Right atrium auricular region (tissue), 2 donors: ENCODE measurements at regions not wholly inside any gene's neighbourhood (a gene's known extent, or its start where the extent isn't known, plus 50 kb on each side); places are given as distances from the start of the nearest gene placed in this dataset.

Source experiments
- DNase-seq: peaks from one replicate; pipeline ENCODE4 v3.0.0-alpha.2; 2019; ENCODE audit warnings: low spot score
- H3K27ac ChIP-seq, 2 donors: fragments of 200-600 bp; sonication (generic); 1 replicate in 1 of 2; 2 replicates in 1 of 2; pipeline ENCODE4 v1.5.1; 2016 to 2019
- H3K27me3 ChIP-seq, 2 donors: fragments of 200-600 bp; sonication (generic); one replicate each; pipeline versions ENCODE4 v1.5.1 to v1.6.0; 2017 to 2019
- H3K36me3 ChIP-seq: fragments of 200-600 bp; sonication (generic); one replicate; pipeline ENCODE4 v1.5.1; 2016
- H3K4me1 ChIP-seq, 2 donors: fragments of 200-600 bp; sonication (generic); one replicate each; pipeline versions ENCODE4 v1.5.1 to v1.6.0; 2017 to 2019
- H3K4me3 ChIP-seq, 2 donors: fragments of 200-600 bp; sonication (generic); 1 replicate in 1 of 2; 2 replicates in 1 of 2; pipeline ENCODE4 v1.5.1; 2017 to 2019; ENCODE audit warnings: mild to moderate bottlenecking in 1 of 2, moderate library complexity in 1 of 2
- H3K9me3 ChIP-seq, 2 donors: fragments of 200-600 bp; sonication (generic); one replicate each; pipeline ENCODE4 v1.5.1; 2019
- TF ChIP-seq, protein P1 (sequence below), 2 donors: fragments of 200-600 bp; sonication (generic); IDR thresholded peaks; one replicate each; pipeline ENCODE4 v1.5.1; 2019; ENCODE audit warnings: antibody characterized with exemption in 2 of 2

DNA sequence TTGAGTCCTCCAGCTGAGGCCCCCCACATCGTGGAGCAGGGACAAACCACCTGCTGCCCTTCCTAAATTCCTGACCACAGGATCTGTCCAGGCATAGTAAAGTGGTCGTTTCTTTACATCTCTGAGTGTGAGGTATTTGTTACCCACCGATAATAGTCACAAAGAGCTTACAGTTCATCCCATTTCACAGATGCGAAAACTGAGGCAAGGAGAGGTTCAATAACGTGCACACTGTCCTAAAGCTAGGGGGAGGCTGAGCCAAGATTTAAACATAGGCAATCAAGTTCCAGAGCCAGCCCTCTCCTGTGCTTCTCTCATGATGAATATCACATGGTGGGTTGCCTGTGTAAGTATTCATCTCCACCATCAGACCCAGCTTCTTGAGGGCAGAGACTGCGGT, 135.4 kb downstream of the CCT6B start:
- Histone ChIP-seq H3K27me3 (no peaks in the 10 kb centered on the region), H3K4me3 (no peak overlapping the region), H3K27ac (no peak overlapping the region), H3K4me1 (no peaks in the 10 kb centered on the region), H3K9me3 (no peaks in the 10 kb centered on the region), H3K36me3 (no peaks in the 10 kb centered on the region)
- TF ChIP-seq, protein P1, sequence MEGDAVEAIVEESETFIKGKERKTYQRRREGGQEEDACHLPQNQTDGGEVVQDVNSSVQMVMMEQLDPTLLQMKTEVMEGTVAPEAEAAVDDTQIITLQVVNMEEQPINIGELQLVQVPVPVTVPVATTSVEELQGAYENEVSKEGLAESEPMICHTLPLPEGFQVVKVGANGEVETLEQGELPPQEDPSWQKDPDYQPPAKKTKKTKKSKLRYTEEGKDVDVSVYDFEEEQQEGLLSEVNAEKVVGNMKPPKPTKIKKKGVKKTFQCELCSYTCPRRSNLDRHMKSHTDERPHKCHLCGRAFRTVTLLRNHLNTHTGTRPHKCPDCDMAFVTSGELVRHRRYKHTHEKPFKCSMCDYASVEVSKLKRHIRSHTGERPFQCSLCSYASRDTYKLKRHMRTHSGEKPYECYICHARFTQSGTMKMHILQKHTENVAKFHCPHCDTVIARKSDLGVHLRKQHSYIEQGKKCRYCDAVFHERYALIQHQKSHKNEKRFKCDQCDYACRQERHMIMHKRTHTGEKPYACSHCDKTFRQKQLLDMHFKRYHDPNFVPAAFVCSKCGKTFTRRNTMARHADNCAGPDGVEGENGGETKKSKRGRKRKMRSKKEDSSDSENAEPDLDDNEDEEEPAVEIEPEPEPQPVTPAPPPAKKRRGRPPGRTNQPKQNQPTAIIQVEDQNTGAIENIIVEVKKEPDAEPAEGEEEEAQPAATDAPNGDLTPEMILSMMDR (IDR thresholded peaks at IDR 0.05): no peak
- DNase-seq: no peak

DNA sequence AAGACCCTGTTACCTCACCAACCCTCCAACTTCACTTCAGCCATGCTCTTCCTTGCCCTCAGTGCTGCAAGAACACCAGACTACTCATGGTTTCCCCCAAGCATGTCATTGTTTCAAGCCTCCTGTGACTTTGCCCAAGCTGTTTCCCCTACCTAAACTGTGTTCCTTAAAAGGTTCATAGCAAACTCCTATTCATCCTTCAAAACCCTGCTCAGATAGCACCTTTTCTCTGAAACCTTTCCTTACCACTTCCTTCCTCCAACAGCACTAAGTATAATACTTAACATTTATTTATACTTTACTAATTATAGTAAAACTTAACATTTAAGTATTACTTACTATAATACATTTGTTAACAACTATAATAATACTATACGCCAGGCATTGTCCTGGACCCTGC, 136.2 kb downstream of the CCT6B start:
- Histone ChIP-seq H3K27ac (no peak overlapping the region), H3K9me3 (no peaks in the 10 kb centered on the region), H3K27me3 (no peaks in the 10 kb centered on the region), H3K4me3 (no peak overlapping the region), H3K36me3 (no peaks in the 10 kb centered on the region), H3K4me1 (no peaks in the 10 kb centered on the region)
- TF ChIP-seq, protein P1 (IDR thresholded peaks at IDR 0.05): no peak
- no peak for DNase-seq

DNA sequence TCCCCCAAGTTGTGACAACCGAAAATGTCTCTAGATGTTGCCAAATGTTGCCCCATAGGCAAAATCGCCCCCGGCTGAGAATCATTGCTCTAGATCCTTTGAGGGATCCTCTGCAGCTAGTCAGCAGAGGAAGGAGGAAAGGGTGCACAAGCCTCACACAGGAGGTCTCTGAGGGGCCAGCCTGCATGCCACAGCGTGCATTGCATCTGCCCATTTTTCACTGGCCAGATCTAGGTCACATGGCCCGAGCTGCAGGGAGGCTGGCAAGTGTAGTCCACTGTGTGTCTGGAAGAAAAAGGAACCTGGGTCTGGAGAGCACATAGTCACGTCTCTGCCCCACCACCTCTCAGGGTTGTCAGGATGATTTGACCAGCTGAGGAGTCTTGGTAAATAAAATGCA, 138.2 kb downstream of the CCT6B start:
- TF ChIP-seq, protein P1 (IDR thresholded peaks at IDR 0.05): no peak
- no peaks in the 10 kb centered on the region for H3K9me3 ChIP-seq
- no peaks in the 10 kb centered on the region for H3K36me3 ChIP-seq
- no peak overlapping the region for H3K4me3 ChIP-seq
- H3K4me1 ChIP-seq: no peaks in the 10 kb centered on the region
- peaks cover 0 to 3% of the 10 kb centered on the region in 2 donors for H3K27me3 ChIP-seq
- no peak for DNase-seq
- H3K27ac ChIP-seq: no peak overlapping the region

DNA sequence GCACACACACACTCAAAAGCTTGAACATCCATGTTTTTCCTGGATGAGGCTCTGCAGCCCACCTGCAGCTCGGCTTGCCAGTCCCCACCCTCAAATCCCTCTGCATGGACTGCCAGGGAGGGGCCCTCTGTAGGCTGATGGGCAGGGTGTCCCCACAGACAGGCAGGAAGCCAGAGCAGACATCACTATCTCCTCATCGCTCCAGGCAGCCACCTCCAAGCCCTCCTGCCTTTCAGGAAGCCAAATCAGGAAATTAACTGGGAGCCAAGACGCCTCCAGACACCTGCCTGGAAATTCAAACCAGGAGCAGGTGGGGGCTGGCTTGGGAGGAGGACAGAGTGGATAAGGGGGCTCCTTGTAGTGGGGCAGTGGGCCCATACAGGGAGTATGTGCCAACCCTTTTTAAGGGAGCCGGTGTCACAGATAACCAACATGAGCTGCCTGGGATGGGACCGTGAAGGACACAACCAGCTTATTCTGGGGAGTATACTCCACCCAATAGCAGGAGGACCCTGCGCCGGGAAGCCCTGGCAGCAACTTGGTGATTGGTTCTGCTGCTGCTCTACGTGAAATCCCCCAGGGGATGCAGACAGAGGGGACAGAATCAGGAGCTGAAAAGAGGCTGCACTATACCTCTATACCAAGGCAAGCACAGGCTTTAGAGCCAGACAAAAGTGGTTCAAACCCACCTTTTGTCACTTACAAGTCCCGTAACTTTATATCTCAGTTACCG, 139.1 kb downstream of the CCT6B start:
- H3K4me1 ChIP-seq: no peaks in the 10 kb centered on the region
- no peak for DNase-seq
- TF ChIP-seq, protein P1 (IDR thresholded peaks at IDR 0.05): no peak
- H3K36me3 ChIP-seq: no peaks in the 10 kb centered on the region
- no peak overlapping the region for H3K27ac ChIP-seq
- no peak overlapping the region for H3K4me3 ChIP-seq
- H3K9me3 ChIP-seq: no peaks in the 10 kb centered on the region
- H3K27me3 ChIP-seq: peaks cover 0 to 3% of the 10 kb centered on the region in 2 donors

DNA sequence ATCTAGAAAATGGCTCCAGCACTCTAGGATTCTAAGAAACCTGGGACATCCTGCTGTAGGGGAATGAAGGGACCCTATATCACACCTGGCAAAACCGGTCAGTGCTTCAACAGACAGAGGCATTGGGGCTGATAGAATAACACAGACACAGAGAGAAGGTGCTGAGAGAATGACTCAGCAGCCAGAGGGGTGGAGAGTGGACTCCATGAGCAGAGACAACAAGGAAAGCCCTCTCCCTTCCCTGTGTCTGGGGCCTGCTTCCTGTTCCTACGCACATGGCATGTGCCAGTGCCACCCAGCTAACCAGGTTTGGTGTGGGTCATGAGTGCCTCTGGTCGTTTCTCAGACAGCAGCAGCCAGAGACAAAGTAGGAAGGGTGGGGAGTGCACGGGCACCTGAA, 140.3 kb downstream of the CCT6B start:
- Histone ChIP-seq H3K4me3 (no peak overlapping the region), H3K9me3 (no peaks in the 10 kb centered on the region), H3K36me3 (no peaks in the 10 kb centered on the region), H3K4me1 (no peaks in the 10 kb centered on the region), H3K27me3 (peaks cover 0 to 3% of the 10 kb centered on the region in 2 donors), H3K27ac (no peak overlapping the region)
- no peak for DNase-seq
- TF ChIP-seq, protein P1 (IDR thresholded peaks at IDR 0.05): no peak
